Fibroblast of lung (primary cell): ENCODE measurements at regions not wholly inside any gene's neighbourhood (a gene's known extent, or its start where the extent isn't known, plus 50 kb on each side); places are given as distances from the start of the nearest gene placed in this dataset.

Source experiments
- EZH2 ChIP-seq: IDR thresholded peaks from 2 replicates; pipeline ENCODE4 v1.5.1; 2012; ENCODE audit warnings: low read length, control low read depth, mild to moderate bottlenecking; ENCODE audit errors: missing control alignments
- TF ChIP-seq, protein P1 (sequence below), 2 donors: IDR thresholded peaks in 1 of 2; conservative IDR thresholded peaks in 1 of 2; 1 replicate in 1 of 2; 2 replicates in 1 of 2; pipeline ENCODE4 v1.5.1; 2011 to 2012; ENCODE audit warnings: low read length in 2 of 2, control low read depth in 1 of 2, inconsistent platforms in 1 of 2, low read depth in 1 of 2, mild to moderate bottlenecking in 1 of 2

GRCh38 chr9:99582814-99583213 is 238.9 kb upstream of the NR4A3 start:
- no peak for TF ChIP-seq EZH2
- TF ChIP-seq, protein P1, sequence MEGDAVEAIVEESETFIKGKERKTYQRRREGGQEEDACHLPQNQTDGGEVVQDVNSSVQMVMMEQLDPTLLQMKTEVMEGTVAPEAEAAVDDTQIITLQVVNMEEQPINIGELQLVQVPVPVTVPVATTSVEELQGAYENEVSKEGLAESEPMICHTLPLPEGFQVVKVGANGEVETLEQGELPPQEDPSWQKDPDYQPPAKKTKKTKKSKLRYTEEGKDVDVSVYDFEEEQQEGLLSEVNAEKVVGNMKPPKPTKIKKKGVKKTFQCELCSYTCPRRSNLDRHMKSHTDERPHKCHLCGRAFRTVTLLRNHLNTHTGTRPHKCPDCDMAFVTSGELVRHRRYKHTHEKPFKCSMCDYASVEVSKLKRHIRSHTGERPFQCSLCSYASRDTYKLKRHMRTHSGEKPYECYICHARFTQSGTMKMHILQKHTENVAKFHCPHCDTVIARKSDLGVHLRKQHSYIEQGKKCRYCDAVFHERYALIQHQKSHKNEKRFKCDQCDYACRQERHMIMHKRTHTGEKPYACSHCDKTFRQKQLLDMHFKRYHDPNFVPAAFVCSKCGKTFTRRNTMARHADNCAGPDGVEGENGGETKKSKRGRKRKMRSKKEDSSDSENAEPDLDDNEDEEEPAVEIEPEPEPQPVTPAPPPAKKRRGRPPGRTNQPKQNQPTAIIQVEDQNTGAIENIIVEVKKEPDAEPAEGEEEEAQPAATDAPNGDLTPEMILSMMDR (conservative IDR thresholded peaks at IDR 0.05 in 1 of 2, IDR thresholded peaks at IDR 0.05 in 1 of 2; ENCODE audit: low read depth in 1 of 2, low read length in 2 of 2): no peak
